Left lung (tissue), 4 donors: ENCODE measurements at regions not wholly inside any gene's neighbourhood (a gene's known extent, or its start where the extent isn't known, plus 50 kb on each side); places are given as distances from the start of the nearest gene placed in this dataset.

Experiments
- ATAC-seq: fragments of 200-7000 bp; cut with Tn5 transposase; one replicate; pipeline ENCODE4 v1.9.1; 2020; ENCODE audit warnings: moderate library complexity
- DNase-seq, 4 donors: peaks; one replicate each; pipeline ENCODE4 v3.0.0-alpha.2; 2013 to 2020
- H3K27ac ChIP-seq, 2 donors: fragments of 200-600 bp; sonication (generic) in 1 of 2; one replicate each; pipeline versions ENCODE4 v1.5.0 to v1.8.0; 2020 to 2021
- H3K27me3 ChIP-seq, 2 donors: fragments of 200-600 bp; sonication (generic) in 1 of 2; one replicate each; pipeline versions ENCODE4 v1.5.0 to v1.8.0; 2020 to 2021
- H3K36me3 ChIP-seq, 2 donors: fragments of 200-600 bp; sonication (generic) in 1 of 2; one replicate each; pipeline versions ENCODE4 v1.5.0 to v1.8.0; 2020 to 2021
- H3K4me1 ChIP-seq, 2 donors: fragments of 200-600 bp; one replicate each; pipeline ENCODE4 v1.8.0; 2021
- H3K4me3 ChIP-seq, 2 donors: fragments of 200-600 bp; sonication (generic) in 1 of 2; one replicate each; pipeline versions ENCODE4 v1.5.0 to v1.8.0; 2020 to 2021; ENCODE audit warnings: mild to moderate bottlenecking in 1 of 2
- H3K9me3 ChIP-seq, 2 donors: fragments of 200-600 bp; sonication (generic) in 1 of 2; one replicate each; pipeline versions ENCODE4 v1.5.0 to v1.8.0; 2020 to 2021
- intact Hi-C, 2 donors: fragments of 100-400 bp; cut with DNase I; formaldehyde crosslinking; loops; one replicate each; pipeline versions ENCODE4 v1.11.2 to v1.14.2; 2022
- TF ChIP-seq, protein P1 (sequence below), 2 donors: fragments of 200-600 bp; sonication (generic) in 1 of 2; IDR thresholded peaks; one replicate each; pipeline versions ENCODE4 v1.5.0 to v1.8.0; 2021; ENCODE audit warnings: antibody characterized with exemption in 2 of 2
- donor health status: DM: no; HTN: yes; CAD: no.
- donor health status: DM: no; HTN: no; CAD: no.

DNA sequence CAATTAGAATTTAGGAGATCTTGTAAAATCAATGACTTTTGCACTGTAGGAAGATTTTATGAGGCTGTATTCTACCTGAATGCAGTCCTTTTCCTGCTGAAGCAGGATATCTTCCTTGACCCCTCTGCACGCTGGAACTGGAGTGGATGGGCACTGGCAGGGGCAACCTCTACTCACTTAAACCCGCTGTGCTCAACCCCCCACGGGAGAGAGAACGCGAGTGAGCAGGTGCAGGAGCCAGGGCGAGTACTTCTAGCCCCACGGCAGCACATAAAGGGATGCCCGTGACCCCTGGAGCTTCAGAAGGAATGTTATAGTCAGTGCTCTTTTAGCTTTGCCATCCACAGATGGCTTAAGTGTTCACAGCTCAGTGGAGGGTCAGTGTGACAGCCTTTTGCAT is 1144.8 kb downstream of the EPHA7 start:
- H3K9me3 ChIP-seq, result no peaks in the 10 kb centered on the region
- no peak overlapping the region for H3K27ac ChIP-seq
- intact Hi-C loops, result no loop called here
- no peaks in the 10 kb centered on the region for H3K27me3 ChIP-seq
- TF ChIP-seq, protein P1, sequence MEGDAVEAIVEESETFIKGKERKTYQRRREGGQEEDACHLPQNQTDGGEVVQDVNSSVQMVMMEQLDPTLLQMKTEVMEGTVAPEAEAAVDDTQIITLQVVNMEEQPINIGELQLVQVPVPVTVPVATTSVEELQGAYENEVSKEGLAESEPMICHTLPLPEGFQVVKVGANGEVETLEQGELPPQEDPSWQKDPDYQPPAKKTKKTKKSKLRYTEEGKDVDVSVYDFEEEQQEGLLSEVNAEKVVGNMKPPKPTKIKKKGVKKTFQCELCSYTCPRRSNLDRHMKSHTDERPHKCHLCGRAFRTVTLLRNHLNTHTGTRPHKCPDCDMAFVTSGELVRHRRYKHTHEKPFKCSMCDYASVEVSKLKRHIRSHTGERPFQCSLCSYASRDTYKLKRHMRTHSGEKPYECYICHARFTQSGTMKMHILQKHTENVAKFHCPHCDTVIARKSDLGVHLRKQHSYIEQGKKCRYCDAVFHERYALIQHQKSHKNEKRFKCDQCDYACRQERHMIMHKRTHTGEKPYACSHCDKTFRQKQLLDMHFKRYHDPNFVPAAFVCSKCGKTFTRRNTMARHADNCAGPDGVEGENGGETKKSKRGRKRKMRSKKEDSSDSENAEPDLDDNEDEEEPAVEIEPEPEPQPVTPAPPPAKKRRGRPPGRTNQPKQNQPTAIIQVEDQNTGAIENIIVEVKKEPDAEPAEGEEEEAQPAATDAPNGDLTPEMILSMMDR (IDR thresholded peaks at IDR 0.05), result no peak
- no peak overlapping the region for H3K4me3 ChIP-seq
- no peaks in the 10 kb centered on the region for H3K4me1 ChIP-seq
- no peak for DNase-seq
- H3K36me3 ChIP-seq, result no peaks in the 10 kb centered on the region
- ATAC-seq, result no peak

- ATAC-seq (no peak), DNase-seq (no peak)
- peaks cover 0 to 2% of the 10 kb centered on the region in 2 donors for H3K9me3 ChIP-seq
Observed at GRCh38 chr6:92273694-92274093, 1145.7 kb downstream of the EPHA7 start.

GRCh38 chr6:92271091-92271490 is 1148.3 kb downstream of the EPHA7 start:
- Histone ChIP-seq H3K9me3 (peaks cover 0 to 2% of the 10 kb centered on the region in 2 donors), H3K27ac (no peak overlapping the region), H3K4me1 (no peaks in the 10 kb centered on the region), H3K4me3 (no peak overlapping the region), H3K27me3 (no peaks in the 10 kb centered on the region), H3K36me3 (no peaks in the 10 kb centered on the region)
- TF ChIP-seq, protein P1 (IDR thresholded peaks at IDR 0.05), result no peak
- intact Hi-C loops, result no loop called here
- ATAC-seq (no peak), DNase-seq (no peak)

More at GRCh38 chr6:92273694-92274093, 1145.7 kb downstream of the EPHA7 start:
- no peaks in the 10 kb centered on the region for H3K4me1 ChIP-seq
- no peak overlapping the region for H3K4me3 ChIP-seq
- TF ChIP-seq, protein P1 (IDR thresholded peaks at IDR 0.05), result no peak
- no peaks in the 10 kb centered on the region for H3K36me3 ChIP-seq
- intact Hi-C loops, result no loop called here
- H3K27me3 ChIP-seq, result no peaks in the 10 kb centered on the region
- H3K27ac ChIP-seq, result no peak overlapping the region

DNA sequence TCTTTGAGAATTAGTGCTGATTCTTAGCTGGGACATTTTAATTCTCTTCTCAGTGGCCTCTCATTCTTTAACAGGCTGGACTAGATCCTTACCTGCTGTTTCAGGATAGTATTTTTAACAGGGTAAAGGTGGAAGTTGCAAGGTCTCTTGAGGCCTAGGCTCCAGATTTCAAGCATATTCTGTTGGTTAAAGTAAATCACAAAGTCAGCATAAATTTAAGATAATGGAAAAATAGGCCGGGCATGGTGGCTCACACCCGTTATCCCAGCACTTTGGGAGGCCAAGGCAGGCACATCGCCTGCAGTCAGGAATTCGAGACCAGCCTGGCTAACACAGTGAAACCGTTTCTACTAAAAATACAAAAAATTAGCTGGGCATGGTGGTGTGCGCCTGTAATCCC is 1149.0 kb downstream of the EPHA7 start:
- DNase-seq (no peak), ATAC-seq (no peak)
- Histone ChIP-seq H3K27ac (no peak overlapping the region), H3K4me1 (no peaks in the 10 kb centered on the region), H3K9me3 (peaks cover 0 to 2% of the 10 kb centered on the region in 2 donors), H3K4me3 (no peak overlapping the region), H3K36me3 (no peaks in the 10 kb centered on the region), H3K27me3 (no peaks in the 10 kb centered on the region)
- intact Hi-C loops, result no loop called here
- TF ChIP-seq, protein P1 (IDR thresholded peaks at IDR 0.05), result no peak

DNA sequence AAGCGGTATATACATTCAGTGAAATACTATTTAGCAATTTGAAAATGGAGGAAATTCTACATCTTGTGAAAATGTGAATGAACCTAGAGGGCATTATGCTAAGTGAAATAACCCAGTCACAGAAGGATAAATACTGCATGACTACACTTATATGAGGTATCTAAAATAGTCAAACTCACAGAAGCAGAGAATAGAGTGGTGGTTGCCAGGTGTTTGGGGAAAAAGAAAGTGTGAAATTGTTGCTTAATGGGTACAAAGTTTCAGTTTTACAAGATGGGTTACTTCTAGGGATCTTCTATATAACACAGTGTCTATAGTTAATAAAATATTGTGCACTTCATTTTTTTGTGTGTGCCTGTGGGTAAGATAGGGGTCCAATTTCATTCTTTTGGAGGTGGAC is 1152.0 kb downstream of the EPHA7 start:
- ATAC-seq, result no peak
- no peaks in the 10 kb centered on the region for H3K4me1 ChIP-seq
- no peaks in the 10 kb centered on the region for H3K27me3 ChIP-seq
- H3K9me3 ChIP-seq, result peaks cover 0 to 2% of the 10 kb centered on the region in 2 donors
- H3K27ac ChIP-seq, result no peak overlapping the region
- intact Hi-C loops, result no loop called here
- TF ChIP-seq, protein P1 (IDR thresholded peaks at IDR 0.05), result no peak
- no peak overlapping the region for H3K4me3 ChIP-seq
- no peaks in the 10 kb centered on the region for H3K36me3 ChIP-seq
- DNase-seq, result no peak
